ENCODE measurements at regions not wholly inside any gene's neighbourhood (a gene's known extent, or its start where the extent isn't known, plus 50 kb on each side); places are given as distances from the start of the nearest gene placed in this dataset.

GRCh38 chr13:59274958-59275727 is 888.6 kb downstream of the DIAPH3 start:
- H3K4me3 ChIP-seq (ENCODE audit: insufficient read depth, low read depth, low read length): no peak overlapping the region
- no peaks in the 10 kb centered on the region for H4K20me1 ChIP-seq (ENCODE audit: insufficient read depth, low read length)
- H3K27me3 ChIP-seq (ENCODE audit: insufficient read depth, low read length): no peaks in the 10 kb centered on the region
- Mint-ChIP-seq H3K27ac (ENCODE audit: unreplicated experiment) (no peak overlapping the region), H3K27me3 (ENCODE audit: low read depth, unreplicated experiment) (no peaks in the 10 kb centered on the region), H3K36me3 (ENCODE audit: low read depth, unreplicated experiment) (no peaks in the 10 kb centered on the region), H3K9me3 (ENCODE audit: unreplicated experiment) (no peaks in the 10 kb centered on the region), H3K4me3 (ENCODE audit: unreplicated experiment) (no peak overlapping the region), H3K4me1 (ENCODE audit: low read depth, unreplicated experiment) (peaks cover 15% of the 10 kb centered on the region)
- H3K4me1 ChIP-seq (ENCODE audit: insufficient read depth, low read length): no peaks in the 10 kb centered on the region
- FAIRE-seq (no peak), DNase-seq (ENCODE audit: low read depth) (no peak)
- no peak for TF ChIP-seq CTCF (IDR thresholded peaks at IDR 0.05; ENCODE audit: insufficient read depth, low read depth, low read length)
- no peak for TF ChIP-seq EZH2 (IDR thresholded peaks at IDR 0.05; ENCODE audit: insufficient read depth, low read length)
- H3K36me3 ChIP-seq (ENCODE audit: insufficient read depth, low read length): no peaks in the 10 kb centered on the region
- no peak overlapping the region for H2AFZ ChIP-seq (ENCODE audit: low read depth, low read length)
- no peak overlapping the region for H3K9ac ChIP-seq (ENCODE audit: low read length)
- no peak overlapping the region for H3K4me2 ChIP-seq (ENCODE audit: low read length)
- no peaks in the 10 kb centered on the region for H3K79me2 ChIP-seq (ENCODE audit: insufficient read depth, low read length)
- H3K27ac ChIP-seq (ENCODE audit: low read depth, low read length): no peak overlapping the region
- no peaks in the 10 kb centered on the region for H3K9me3 ChIP-seq (ENCODE audit: insufficient read depth, low read depth, low read length)

GRCh38 chr13:59276436-59276835 is 887.3 kb downstream of the DIAPH3 start:
- Histone ChIP-seq H3K4me2 (ENCODE audit: low read length) (no peak overlapping the region), H3K27ac (ENCODE audit: low read depth, low read length) (no peak overlapping the region), H4K20me1 (ENCODE audit: insufficient read depth, low read length) (no peaks in the 10 kb centered on the region), H3K36me3 (ENCODE audit: insufficient read depth, low read length) (no peaks in the 10 kb centered on the region), H3K9me3 (ENCODE audit: insufficient read depth, low read depth, low read length) (no peaks in the 10 kb centered on the region), H3K79me2 (ENCODE audit: insufficient read depth, low read length) (no peaks in the 10 kb centered on the region), H2AFZ (ENCODE audit: low read depth, low read length) (no peak overlapping the region), H3K9ac (ENCODE audit: low read length) (no peak overlapping the region), H3K4me1 (ENCODE audit: insufficient read depth, low read length) (no peaks in the 10 kb centered on the region), H3K4me3 (ENCODE audit: insufficient read depth, low read depth, low read length) (no peak overlapping the region), H3K27me3 (ENCODE audit: insufficient read depth, low read length) (no peaks in the 10 kb centered on the region)
- Mint-ChIP-seq H3K9me3 (ENCODE audit: unreplicated experiment) (no peaks in the 10 kb centered on the region), H3K36me3 (ENCODE audit: low read depth, unreplicated experiment) (no peaks in the 10 kb centered on the region), H3K4me3 (ENCODE audit: unreplicated experiment) (no peak overlapping the region), H3K27ac (ENCODE audit: unreplicated experiment) (no peak overlapping the region), H3K27me3 (ENCODE audit: low read depth, unreplicated experiment) (no peaks in the 10 kb centered on the region), H3K4me1 (ENCODE audit: low read depth, unreplicated experiment) (peaks cover 11% of the 10 kb centered on the region)
- TF ChIP-seq CTCF (IDR thresholded peaks at IDR 0.05; ENCODE audit: insufficient read depth, low read depth, low read length) (no peak), EZH2 (IDR thresholded peaks at IDR 0.05; ENCODE audit: insufficient read depth, low read length) (no peak)
- no peak for DNase-seq (ENCODE audit: low read depth)
- FAIRE-seq: no peak

- H3K4me1 Mint-ChIP-seq (ENCODE audit: low read depth, unreplicated experiment): peaks cover 11% of the 10 kb centered on the region
- no peak overlapping the region for H3K4me3 Mint-ChIP-seq (ENCODE audit: unreplicated experiment)
- no peaks in the 10 kb centered on the region for H3K9me3 Mint-ChIP-seq (ENCODE audit: unreplicated experiment)
- DNase-seq (ENCODE audit: low read depth) (no peak), FAIRE-seq (no peak)
- H3K27ac Mint-ChIP-seq (ENCODE audit: unreplicated experiment): no peak overlapping the region
- no peak for TF ChIP-seq EZH2 (IDR thresholded peaks at IDR 0.05; ENCODE audit: insufficient read depth, low read length)
- TF ChIP-seq CTCF (IDR thresholded peaks at IDR 0.05; ENCODE audit: insufficient read depth, low read depth, low read length): no peak
- Histone ChIP-seq H3K9ac (ENCODE audit: low read length) (no peak overlapping the region), H3K4me1 (ENCODE audit: insufficient read depth, low read length) (no peaks in the 10 kb centered on the region), H3K4me3 (ENCODE audit: insufficient read depth, low read depth, low read length) (no peak overlapping the region), H3K79me2 (ENCODE audit: insufficient read depth, low read length) (no peaks in the 10 kb centered on the region), H2AFZ (ENCODE audit: low read depth, low read length) (no peak overlapping the region), H3K9me3 (ENCODE audit: insufficient read depth, low read depth, low read length) (no peaks in the 10 kb centered on the region), H3K27me3 (ENCODE audit: insufficient read depth, low read length) (no peaks in the 10 kb centered on the region), H3K27ac (ENCODE audit: low read depth, low read length) (no peak overlapping the region), H3K36me3 (ENCODE audit: insufficient read depth, low read length) (no peaks in the 10 kb centered on the region), H4K20me1 (ENCODE audit: insufficient read depth, low read length) (no peaks in the 10 kb centered on the region), H3K4me2 (ENCODE audit: low read length) (no peak overlapping the region)
- no peaks in the 10 kb centered on the region for H3K27me3 Mint-ChIP-seq (ENCODE audit: low read depth, unreplicated experiment)
- H3K36me3 Mint-ChIP-seq (ENCODE audit: low read depth, unreplicated experiment): no peaks in the 10 kb centered on the region
These were observed 886.6 kb downstream of the DIAPH3 start for GRCh38 chr13:59277106-59277505.
